Ramos (cell line): ENCODE measurements at regions not wholly inside any gene's neighbourhood (a gene's known extent, or its start where the extent isn't known, plus 50 kb on each side); places are given as distances from the start of the nearest gene placed in this dataset.
"Not testable (repeated sequence)": the region's sequence is repeated elsewhere in the genome, so short reads cannot be mapped to it uniquely, and the experiment has no call there.

Source experiments
- in situ Hi-C: fragments of 300-500 bp; cut with MboI; formaldehyde crosslinking; loops from one replicate; pipeline ENCODE4 v1.14.3; 2022; ENCODE audit warnings: low sequenced_read_pairs; ENCODE audit not compliant: unreplicated experiment

- in situ Hi-C loops, result no loop called here
Measured at GRCh38 chr3:176661432-176661964, 535.8 kb downstream of the TBL1XR1 start.

- in situ Hi-C loops, result no loop called here
Measured at GRCh38 chr3:176655404-176656094, 541.7 kb downstream of the TBL1XR1 start.

- in situ Hi-C loops, result no loop called here
Measured at GRCh38 chr3:176651622-176652021, 545.7 kb downstream of the TBL1XR1 start.

- in situ Hi-C loops, result no loop called here
Measured at GRCh38 chr3:176650478-176650877, 546.8 kb downstream of the TBL1XR1 start.

- in situ Hi-C loops, result no loop called here
Measured at GRCh38 chr3:176647987-176648386, 549.3 kb downstream of the TBL1XR1 start.

GRCh38 chr3:176633511-176633910 is 563.8 kb downstream of the TBL1XR1 start:
- in situ Hi-C loops, result no loop called here

- in situ Hi-C loops, result no loop called here
Measured at GRCh38 chr3:176632925-176633324, 564.4 kb downstream of the TBL1XR1 start.

GRCh38 chr3:176631165-176631564 is 566.1 kb downstream of the TBL1XR1 start:
- in situ Hi-C loops, result no loop called here

- in situ Hi-C loops, result no loop called here
Measured at GRCh38 chr3:176628101-176628639, 569.1 kb downstream of the TBL1XR1 start.

GRCh38 chr3:176623468-176624150 is 573.7 kb downstream of the TBL1XR1 start:
- in situ Hi-C loops, result no loop called here

GRCh38 chr3:176619833-176620232 is 577.4 kb downstream of the TBL1XR1 start:
- in situ Hi-C loops, result no loop called here

- in situ Hi-C loops, result no loop called here
Measured at GRCh38 chr3:176615826-176616225, 581.5 kb downstream of the TBL1XR1 start.

- in situ Hi-C loops, result no loop called here
Measured at GRCh38 chr3:176611703-176612102, 585.6 kb downstream of the TBL1XR1 start.

- in situ Hi-C loops, result no loop called here
Measured at GRCh38 chr3:176609361-176609760, 587.9 kb downstream of the TBL1XR1 start.

GRCh38 chr3:176605553-176605952 is 591.7 kb downstream of the TBL1XR1 start:
- in situ Hi-C loops, result not testable (repeated sequence)

- in situ Hi-C loops, result no loop called here
Measured at GRCh38 chr3:176595307-176595706, 602.0 kb downstream of the TBL1XR1 start.

GRCh38 chr3:176590722-176591121 is 606.6 kb downstream of the TBL1XR1 start:
- in situ Hi-C loops, result no loop called here

- in situ Hi-C loops, result no loop called here
Measured at GRCh38 chr3:176587089-176587488, 610.2 kb downstream of the TBL1XR1 start.

GRCh38 chr3:176584413-176585176 is 612.7 kb downstream of the TBL1XR1 start:
- in situ Hi-C loops, result no loop called here

GRCh38 chr3:176583956-176584355 is 613.3 kb downstream of the TBL1XR1 start:
- in situ Hi-C loops, result no loop called here

GRCh38 chr3:176581589-176581988 is 615.7 kb downstream of the TBL1XR1 start:
- in situ Hi-C loops, result no loop called here
